K562 (cell line): ENCODE measurements at regions not wholly inside any gene's neighbourhood (a gene's known extent, or its start where the extent isn't known, plus 50 kb on each side); places are given as distances from the start of the nearest gene placed in this dataset.

Experiments used
- CREB1 ChIP-seq, 2 experiments: sonication (generic) in 1 of 2; formaldehyde crosslinking in 1 of 2; IDR thresholded peaks; 2 replicates each; pipeline versions ENCODE4 v1.6.1 to v1.8.0; 2012 to 2022; ENCODE audit warnings: inconsistent platforms in 1 of 2, mild to moderate bottlenecking in 1 of 2, missing genetic modification reagents in 1 of 2, moderate library complexity in 1 of 2
- NFIC ChIP-seq: fragments of 450-650 bp; IDR thresholded peaks from 2 replicates; pipeline ENCODE4 v1.6.1; 2017; ENCODE audit warnings: mild to moderate bottlenecking, inconsistent platforms
- NFRKB ChIP-seq: fragments of 450-650 bp; IDR thresholded peaks from 2 replicates; pipeline ENCODE4 v1.6.1; 2016; ENCODE audit warnings: low read depth
- TF ChIP-seq, protein P1 (sequence below): sonication (generic); formaldehyde crosslinking; IDR thresholded peaks from 2 replicates; pipeline ENCODE4 v1.8.1; 2023; ENCODE audit warnings: mild to moderate bottlenecking, missing genetic modification reagents
- TF ChIP-seq, protein P2 (sequence below): fragments of 450-650 bp; IDR thresholded peaks from 2 replicates; pipeline ENCODE4 v1.6.1; 2016; ENCODE audit warnings: mild to moderate bottlenecking, moderate library complexity
- TF ChIP-seq, protein P3 (sequence below), 2 experiments: fragments of 450-650 bp in 1 of 2; sonication (generic) in 1 of 2; formaldehyde crosslinking; conservative IDR thresholded peaks; 2 replicates each; pipeline versions ENCODE4 v1.4.0 to v1.8.1; 2020 to 2022; ENCODE audit warnings: mild to moderate bottlenecking in 1 of 2, missing genetic modification reagents in 1 of 2

- TF ChIP-seq, protein P1, sequence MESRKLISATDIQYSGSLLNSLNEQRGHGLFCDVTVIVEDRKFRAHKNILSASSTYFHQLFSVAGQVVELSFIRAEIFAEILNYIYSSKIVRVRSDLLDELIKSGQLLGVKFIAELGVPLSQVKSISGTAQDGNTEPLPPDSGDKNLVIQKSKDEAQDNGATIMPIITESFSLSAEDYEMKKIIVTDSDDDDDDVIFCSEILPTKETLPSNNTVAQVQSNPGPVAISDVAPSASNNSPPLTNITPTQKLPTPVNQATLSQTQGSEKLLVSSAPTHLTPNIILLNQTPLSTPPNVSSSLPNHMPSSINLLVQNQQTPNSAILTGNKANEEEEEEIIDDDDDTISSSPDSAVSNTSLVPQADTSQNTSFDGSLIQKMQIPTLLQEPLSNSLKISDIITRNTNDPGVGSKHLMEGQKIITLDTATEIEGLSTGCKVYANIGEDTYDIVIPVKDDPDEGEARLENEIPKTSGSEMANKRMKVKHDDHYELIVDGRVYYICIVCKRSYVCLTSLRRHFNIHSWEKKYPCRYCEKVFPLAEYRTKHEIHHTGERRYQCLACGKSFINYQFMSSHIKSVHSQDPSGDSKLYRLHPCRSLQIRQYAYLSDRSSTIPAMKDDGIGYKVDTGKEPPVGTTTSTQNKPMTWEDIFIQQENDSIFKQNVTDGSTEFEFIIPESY (CRISPR knock-in tag) = no peak
- TF ChIP-seq, protein P2, sequence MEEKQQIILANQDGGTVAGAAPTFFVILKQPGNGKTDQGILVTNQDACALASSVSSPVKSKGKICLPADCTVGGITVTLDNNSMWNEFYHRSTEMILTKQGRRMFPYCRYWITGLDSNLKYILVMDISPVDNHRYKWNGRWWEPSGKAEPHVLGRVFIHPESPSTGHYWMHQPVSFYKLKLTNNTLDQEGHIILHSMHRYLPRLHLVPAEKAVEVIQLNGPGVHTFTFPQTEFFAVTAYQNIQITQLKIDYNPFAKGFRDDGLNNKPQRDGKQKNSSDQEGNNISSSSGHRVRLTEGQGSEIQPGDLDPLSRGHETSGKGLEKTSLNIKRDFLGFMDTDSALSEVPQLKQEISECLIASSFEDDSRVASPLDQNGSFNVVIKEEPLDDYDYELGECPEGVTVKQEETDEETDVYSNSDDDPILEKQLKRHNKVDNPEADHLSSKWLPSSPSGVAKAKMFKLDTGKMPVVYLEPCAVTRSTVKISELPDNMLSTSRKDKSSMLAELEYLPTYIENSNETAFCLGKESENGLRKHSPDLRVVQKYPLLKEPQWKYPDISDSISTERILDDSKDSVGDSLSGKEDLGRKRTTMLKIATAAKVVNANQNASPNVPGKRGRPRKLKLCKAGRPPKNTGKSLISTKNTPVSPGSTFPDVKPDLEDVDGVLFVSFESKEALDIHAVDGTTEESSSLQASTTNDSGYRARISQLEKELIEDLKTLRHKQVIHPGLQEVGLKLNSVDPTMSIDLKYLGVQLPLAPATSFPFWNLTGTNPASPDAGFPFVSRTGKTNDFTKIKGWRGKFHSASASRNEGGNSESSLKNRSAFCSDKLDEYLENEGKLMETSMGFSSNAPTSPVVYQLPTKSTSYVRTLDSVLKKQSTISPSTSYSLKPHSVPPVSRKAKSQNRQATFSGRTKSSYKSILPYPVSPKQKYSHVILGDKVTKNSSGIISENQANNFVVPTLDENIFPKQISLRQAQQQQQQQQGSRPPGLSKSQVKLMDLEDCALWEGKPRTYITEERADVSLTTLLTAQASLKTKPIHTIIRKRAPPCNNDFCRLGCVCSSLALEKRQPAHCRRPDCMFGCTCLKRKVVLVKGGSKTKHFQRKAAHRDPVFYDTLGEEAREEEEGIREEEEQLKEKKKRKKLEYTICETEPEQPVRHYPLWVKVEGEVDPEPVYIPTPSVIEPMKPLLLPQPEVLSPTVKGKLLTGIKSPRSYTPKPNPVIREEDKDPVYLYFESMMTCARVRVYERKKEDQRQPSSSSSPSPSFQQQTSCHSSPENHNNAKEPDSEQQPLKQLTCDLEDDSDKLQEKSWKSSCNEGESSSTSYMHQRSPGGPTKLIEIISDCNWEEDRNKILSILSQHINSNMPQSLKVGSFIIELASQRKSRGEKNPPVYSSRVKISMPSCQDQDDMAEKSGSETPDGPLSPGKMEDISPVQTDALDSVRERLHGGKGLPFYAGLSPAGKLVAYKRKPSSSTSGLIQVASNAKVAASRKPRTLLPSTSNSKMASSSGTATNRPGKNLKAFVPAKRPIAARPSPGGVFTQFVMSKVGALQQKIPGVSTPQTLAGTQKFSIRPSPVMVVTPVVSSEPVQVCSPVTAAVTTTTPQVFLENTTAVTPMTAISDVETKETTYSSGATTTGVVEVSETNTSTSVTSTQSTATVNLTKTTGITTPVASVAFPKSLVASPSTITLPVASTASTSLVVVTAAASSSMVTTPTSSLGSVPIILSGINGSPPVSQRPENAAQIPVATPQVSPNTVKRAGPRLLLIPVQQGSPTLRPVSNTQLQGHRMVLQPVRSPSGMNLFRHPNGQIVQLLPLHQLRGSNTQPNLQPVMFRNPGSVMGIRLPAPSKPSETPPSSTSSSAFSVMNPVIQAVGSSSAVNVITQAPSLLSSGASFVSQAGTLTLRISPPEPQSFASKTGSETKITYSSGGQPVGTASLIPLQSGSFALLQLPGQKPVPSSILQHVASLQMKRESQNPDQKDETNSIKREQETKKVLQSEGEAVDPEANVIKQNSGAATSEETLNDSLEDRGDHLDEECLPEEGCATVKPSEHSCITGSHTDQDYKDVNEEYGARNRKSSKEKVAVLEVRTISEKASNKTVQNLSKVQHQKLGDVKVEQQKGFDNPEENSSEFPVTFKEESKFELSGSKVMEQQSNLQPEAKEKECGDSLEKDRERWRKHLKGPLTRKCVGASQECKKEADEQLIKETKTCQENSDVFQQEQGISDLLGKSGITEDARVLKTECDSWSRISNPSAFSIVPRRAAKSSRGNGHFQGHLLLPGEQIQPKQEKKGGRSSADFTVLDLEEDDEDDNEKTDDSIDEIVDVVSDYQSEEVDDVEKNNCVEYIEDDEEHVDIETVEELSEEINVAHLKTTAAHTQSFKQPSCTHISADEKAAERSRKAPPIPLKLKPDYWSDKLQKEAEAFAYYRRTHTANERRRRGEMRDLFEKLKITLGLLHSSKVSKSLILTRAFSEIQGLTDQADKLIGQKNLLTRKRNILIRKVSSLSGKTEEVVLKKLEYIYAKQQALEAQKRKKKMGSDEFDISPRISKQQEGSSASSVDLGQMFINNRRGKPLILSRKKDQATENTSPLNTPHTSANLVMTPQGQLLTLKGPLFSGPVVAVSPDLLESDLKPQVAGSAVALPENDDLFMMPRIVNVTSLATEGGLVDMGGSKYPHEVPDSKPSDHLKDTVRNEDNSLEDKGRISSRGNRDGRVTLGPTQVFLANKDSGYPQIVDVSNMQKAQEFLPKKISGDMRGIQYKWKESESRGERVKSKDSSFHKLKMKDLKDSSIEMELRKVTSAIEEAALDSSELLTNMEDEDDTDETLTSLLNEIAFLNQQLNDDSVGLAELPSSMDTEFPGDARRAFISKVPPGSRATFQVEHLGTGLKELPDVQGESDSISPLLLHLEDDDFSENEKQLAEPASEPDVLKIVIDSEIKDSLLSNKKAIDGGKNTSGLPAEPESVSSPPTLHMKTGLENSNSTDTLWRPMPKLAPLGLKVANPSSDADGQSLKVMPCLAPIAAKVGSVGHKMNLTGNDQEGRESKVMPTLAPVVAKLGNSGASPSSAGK = no peak
- TF ChIP-seq CREB1 (IDR thresholded peaks at IDR 0.05) = no peak
- TF ChIP-seq CREB1 (CRISPR knock-in tag; IDR thresholded peaks at IDR 0.05) = no peak
- no peak for TF ChIP-seq NFIC
- TF ChIP-seq, protein P3, sequence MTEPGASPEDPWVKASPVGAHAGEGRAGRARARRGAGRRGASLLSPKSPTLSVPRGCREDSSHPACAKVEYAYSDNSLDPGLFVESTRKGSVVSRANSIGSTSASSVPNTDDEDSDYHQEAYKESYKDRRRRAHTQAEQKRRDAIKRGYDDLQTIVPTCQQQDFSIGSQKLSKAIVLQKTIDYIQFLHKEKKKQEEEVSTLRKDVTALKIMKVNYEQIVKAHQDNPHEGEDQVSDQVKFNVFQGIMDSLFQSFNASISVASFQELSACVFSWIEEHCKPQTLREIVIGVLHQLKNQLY (CRISPR knock-in tag; conservative IDR thresholded peaks at IDR 0.05) = no peak
- TF ChIP-seq NFRKB = no peak
These were observed 362.9 kb upstream of the NUPR2 start for GRCh38 chr7:56479136-56479535.
